ENCODE measurements at regions not wholly inside any gene's neighbourhood (a gene's known extent, or its start where the extent isn't known, plus 50 kb on each side); places are given as distances from the start of the nearest gene placed in this dataset.

- ChIA-PET CTCF (no interaction called here), POLR2A (no interaction called here)
These were observed 529.7 kb upstream of the CDH7 start for GRCh38 chr18:65221115-65221514.

GRCh38 chr18:65215865-65216466, 534.8 kb upstream of the CDH7 start:
- ChIA-PET POLR2A (no interaction called here), CTCF (no interaction called here)
- Histone ChIP-seq H3K27me3 (ENCODE audit: control insufficient read depth, insufficient read depth, low read length) (no peaks in the 10 kb centered on the region), H3K9me3 (ENCODE audit: control insufficient read depth, insufficient read depth, low read length) (peaks cover 4% of the 10 kb centered on the region), H3K27ac (ENCODE audit: low read depth, low read length) (no peak overlapping the region), H3K4me3 (ENCODE audit: low read depth, low read length) (no peak overlapping the region)
- DNase-seq (ENCODE audit: low read depth, low spot score): no peak
- TF ChIP-seq CTCF (IDR thresholded peaks at IDR 0.05; ENCODE audit: low read depth, low read length): no peak

More at GRCh38 chr18:65221115-65221514, 529.7 kb upstream of the CDH7 start:
- Histone ChIP-seq H3K4me3 (ENCODE audit: low read depth, low read length) (no peak overlapping the region), H3K9me3 (ENCODE audit: control insufficient read depth, insufficient read depth, low read length) (peaks cover 6% of the 10 kb centered on the region; the same call in 1 of the 2 replicates), H3K27ac (ENCODE audit: low read depth, low read length) (no peak overlapping the region), H3K27me3 (ENCODE audit: control insufficient read depth, insufficient read depth, low read length) (no peaks in the 10 kb centered on the region)
- TF ChIP-seq CTCF (IDR thresholded peaks at IDR 0.05; ENCODE audit: low read depth, low read length): no peak
- DNase-seq (ENCODE audit: low read depth, low spot score): no peak

- H3K9me3 ChIP-seq (ENCODE audit: control insufficient read depth, insufficient read depth, low read length): no peaks in the 10 kb centered on the region; the same call in 1 of the 2 replicates
- ChIA-PET POLR2A (no interaction called here), CTCF (no interaction called here)
- no peak for DNase-seq (ENCODE audit: low read depth, low spot score)
- H3K4me3 ChIP-seq (ENCODE audit: low read depth, low read length): no peak overlapping the region
- no peak overlapping the region for H3K27ac ChIP-seq (ENCODE audit: low read depth, low read length)
- TF ChIP-seq CTCF (IDR thresholded peaks at IDR 0.05; ENCODE audit: low read depth, low read length): no peak
- no peaks in the 10 kb centered on the region for H3K27me3 ChIP-seq (ENCODE audit: control insufficient read depth, insufficient read depth, low read length)
These were observed 536.4 kb upstream of the CDH7 start for GRCh38 chr18:65214456-65214855.

- POLR2A ChIA-PET: no interaction called here
- Histone ChIP-seq H3K27me3 (ENCODE audit: control insufficient read depth, insufficient read depth, low read length) (no peaks in the 10 kb centered on the region), H3K27ac (ENCODE audit: low read depth, low read length) (no peak overlapping the region), H3K4me3 (ENCODE audit: low read depth, low read length) (no peak overlapping the region), H3K9me3 (ENCODE audit: control insufficient read depth, insufficient read depth, low read length) (peaks cover 15% of the 10 kb centered on the region)
- no peak for DNase-seq (ENCODE audit: low read depth, low spot score)
- no peak for TF ChIP-seq CTCF (IDR thresholded peaks at IDR 0.05; ENCODE audit: low read depth, low read length)
- CTCF ChIA-PET: no interaction called here
These were observed 544.1 kb upstream of the CDH7 start for GRCh38 chr18:65206551-65207260.

GRCh38 chr18:65202091-65202490, 548.7 kb upstream of the CDH7 start:
- Histone ChIP-seq H3K9me3 (ENCODE audit: control insufficient read depth, insufficient read depth, low read length) (peaks cover 15% of the 10 kb centered on the region), H3K27me3 (ENCODE audit: control insufficient read depth, insufficient read depth, low read length) (no peaks in the 10 kb centered on the region), H3K27ac (ENCODE audit: low read depth, low read length) (no peak overlapping the region), H3K4me3 (ENCODE audit: low read depth, low read length) (no peak overlapping the region)
- ChIA-PET POLR2A (no interaction called here), CTCF (no interaction called here)
- no peak for DNase-seq (ENCODE audit: low read depth, low spot score)
- no peak for TF ChIP-seq CTCF (IDR thresholded peaks at IDR 0.05; ENCODE audit: low read depth, low read length)
